Esophagus muscularis mucosa (tissue), 4 donors: ENCODE measurements at regions not wholly inside any gene's neighbourhood (a gene's known extent, or its start where the extent isn't known, plus 50 kb on each side); places are given as distances from the start of the nearest gene placed in this dataset.

ENCODE experiments used
- CTCF ChIP-seq, 3 experiments: fragments of 200-600 bp in 2 of 3; fragments of 450-650 bp in 1 of 3; sonication (generic) in 2 of 3; IDR thresholded peaks; one replicate each; pipeline ENCODE4 v1.5.1; 2017 to 2019; ENCODE audit warnings: antibody characterized with exemption in 3 of 3, mild to moderate bottlenecking in 2 of 3, moderate library complexity in 1 of 3
- EP300 ChIP-seq: sonication (generic); formaldehyde crosslinking; IDR thresholded peaks from one replicate; pipeline ENCODE4 v1.6.1; 2017; ENCODE audit warnings: antibody characterized with exemption
- POLR2A ChIP-seq: fragments of 450-650 bp; IDR thresholded peaks from one replicate; pipeline ENCODE4 v1.6.1; 2017; ENCODE audit warnings: antibody characterized with exemption, moderate library complexity, mild to moderate bottlenecking, low read depth

- TF ChIP-seq CTCF (IDR thresholded peaks at IDR 0.05) (no peak), POLR2A (no peak), EP300 (no peak)
Observed at GRCh38 chr9:110031511-110032173, 176.3 kb downstream of the C9orf152 start.
